NCI-H226 (cell line): ENCODE measurements at regions not wholly inside any gene's neighbourhood (a gene's known extent, or its start where the extent isn't known, plus 50 kb on each side); places are given as distances from the start of the nearest gene placed in this dataset.

ENCODE experiments used
- DNase-seq: peaks from one replicate; pipeline ENCODE4 v3.0.0-alpha.2; 2015

DNA sequence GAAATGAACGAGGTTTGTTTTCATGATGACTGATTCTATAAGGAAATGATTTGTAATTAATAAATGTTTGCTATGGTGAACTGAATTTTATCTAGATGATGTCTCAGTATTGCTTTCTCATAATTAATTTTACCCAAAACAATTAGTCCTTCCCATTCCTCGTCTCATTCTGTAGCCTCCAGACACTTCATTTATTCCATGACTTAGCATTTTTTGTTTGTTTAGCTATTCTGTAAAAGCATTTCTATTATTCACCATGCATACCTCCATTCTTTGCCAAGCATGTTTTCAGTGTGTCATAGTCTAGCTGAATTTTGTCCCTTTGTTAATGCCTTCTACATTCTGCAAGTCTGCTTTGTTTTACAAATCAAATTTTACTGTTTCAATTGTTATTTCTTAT is 137.4 kb upstream of the RPL10L start:
- DNase-seq: no peak

GRCh38 chr14:46782281-46782680 is 130.7 kb upstream of the RPL10L start:
- DNase-seq: no peak

DNA sequence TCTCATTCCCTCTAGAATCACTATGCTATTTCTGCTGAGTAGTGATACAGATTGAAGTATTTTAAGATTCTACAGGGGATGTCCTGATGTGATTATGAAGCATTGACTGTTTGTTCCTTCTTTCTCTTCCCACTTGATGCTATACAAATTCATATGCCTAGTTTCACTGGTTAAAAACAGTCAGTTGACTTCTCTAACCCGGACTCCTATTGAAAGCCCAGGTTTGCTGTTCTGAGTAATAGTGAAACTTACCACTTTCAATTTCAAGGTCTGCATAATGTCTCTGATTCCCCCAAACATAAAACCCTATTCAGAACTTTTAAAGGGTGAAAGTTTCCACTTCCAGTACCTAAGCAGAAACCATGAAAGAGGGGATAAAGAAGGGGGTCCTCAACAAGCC is 117.7 kb upstream of the RPL10L start:
- DNase-seq: no peak

GRCh38 chr14:46747001-46747652 is 95.5 kb upstream of the RPL10L start:
- no peak for DNase-seq

DNA sequence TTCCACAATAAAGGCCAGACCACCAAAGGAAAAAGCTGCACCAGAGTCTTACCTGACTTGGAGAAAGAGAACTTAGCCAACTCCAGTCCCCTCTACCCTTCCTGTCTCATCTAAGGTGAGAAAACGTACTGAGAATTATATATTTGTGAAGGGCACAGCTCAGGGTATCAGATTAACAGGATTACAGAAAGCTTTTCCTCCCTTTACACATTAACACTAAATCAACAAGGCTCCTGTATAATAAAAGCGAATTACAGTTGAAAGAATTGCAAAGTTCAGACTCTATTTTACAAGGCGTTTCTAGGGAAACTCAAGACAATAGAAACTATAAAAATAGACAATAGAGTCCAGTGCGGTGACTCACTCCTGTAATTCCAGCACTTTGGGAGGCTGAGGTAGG is 82.7 kb upstream of the RPL10L start:
- DNase-seq: no peak

- DNase-seq: peak; percentile 33
Measured at GRCh38 chr14:46717211-46717610, 65.6 kb upstream of the RPL10L start.
